ENCODE measurements at regions not wholly inside any gene's neighbourhood (a gene's known extent, or its start where the extent isn't known, plus 50 kb on each side); places are given as distances from the start of the nearest gene placed in this dataset.
"Not testable (repeated sequence)": the region's sequence is repeated elsewhere in the genome, so short reads cannot be mapped to it uniquely, and the experiment has no call there.

GRCh38 chr7:11221984-11222383 lies 248.3 kb downstream of the PHF14 start:
- no peak for DNase-seq

DNA sequence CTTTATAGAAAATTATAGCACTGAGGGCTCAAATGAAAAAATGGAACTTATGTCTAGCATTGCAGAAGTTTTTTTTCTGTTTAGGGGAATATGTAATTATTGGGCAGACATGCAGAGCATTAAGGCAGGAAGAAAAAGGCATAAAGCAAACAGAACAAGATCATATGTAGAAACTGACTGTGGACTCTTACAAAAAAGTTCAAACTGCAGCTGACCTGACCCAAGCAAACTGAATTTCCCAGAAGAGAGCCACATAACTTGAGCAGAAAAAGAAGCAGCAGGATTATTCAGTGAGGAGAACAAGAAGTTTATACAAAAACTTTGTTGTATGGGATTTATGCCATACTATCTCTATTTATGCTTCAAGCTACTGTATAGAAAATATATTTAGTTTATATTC lies 250.9 kb downstream of the PHF14 start:
- DNase-seq = no peak

DNA sequence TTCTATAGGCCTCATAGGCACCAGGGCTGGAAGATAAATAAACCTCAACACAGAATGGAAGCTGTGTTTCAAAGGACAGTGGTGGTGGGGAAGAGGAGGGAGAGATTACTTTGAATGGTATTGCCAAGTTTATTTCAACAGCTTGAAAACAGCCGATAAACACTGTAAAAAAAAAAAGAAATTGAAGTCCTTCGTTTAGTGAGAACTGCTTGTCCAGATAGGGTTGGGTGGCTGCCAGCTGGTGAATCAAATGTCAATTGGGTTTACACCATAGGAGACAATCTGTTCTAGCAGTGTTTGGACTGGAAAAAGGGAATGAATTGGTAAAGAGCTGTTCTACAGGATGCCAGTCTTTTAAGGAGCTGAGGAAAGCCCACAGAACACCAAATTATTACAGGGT lies 254.8 kb downstream of the PHF14 start:
- DNase-seq = no peak

DNA sequence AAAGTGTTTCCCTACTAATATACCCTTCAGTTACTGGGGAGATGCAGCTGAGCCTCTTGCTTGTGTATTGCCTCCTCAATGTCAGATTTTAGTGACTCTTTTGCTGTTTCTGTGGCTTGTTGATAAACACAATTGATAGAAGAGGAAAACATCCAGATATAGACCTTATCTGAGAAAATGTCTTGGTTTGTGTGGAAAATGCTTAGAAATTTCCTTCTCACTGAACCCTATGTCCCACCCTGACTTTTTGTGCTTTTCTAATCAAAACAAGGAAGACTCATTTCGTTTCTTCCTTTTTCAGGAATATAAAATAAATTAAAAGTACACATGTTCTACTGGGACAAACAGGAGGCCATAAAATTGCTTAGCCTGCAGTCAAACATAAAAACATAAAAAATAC lies 257.5 kb downstream of the PHF14 start:
- no peak for DNase-seq

DNA sequence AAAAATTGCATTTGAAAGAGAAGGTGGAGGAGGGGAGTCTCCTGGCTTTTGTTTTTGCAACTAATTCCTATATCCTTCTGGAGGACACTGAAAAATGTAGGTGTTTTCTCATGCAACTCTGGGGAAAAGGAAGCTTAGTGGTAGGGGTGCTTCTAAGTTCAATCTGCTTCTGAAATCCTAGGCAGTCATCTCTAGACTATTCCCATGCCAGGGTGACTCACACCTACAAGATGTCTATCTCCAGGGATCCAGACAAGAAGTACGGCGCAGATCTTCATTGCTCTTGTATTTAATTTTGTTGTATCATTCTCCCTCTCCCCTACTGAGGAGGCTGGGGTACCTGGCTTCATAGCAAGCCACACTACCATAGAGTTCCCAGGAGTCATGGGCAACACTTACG lies 258.8 kb downstream of the PHF14 start:
- DNase-seq = no peak

GRCh38 chr7:11233871-11234270 lies 260.2 kb downstream of the PHF14 start:
- DNase-seq = no peak

DNA sequence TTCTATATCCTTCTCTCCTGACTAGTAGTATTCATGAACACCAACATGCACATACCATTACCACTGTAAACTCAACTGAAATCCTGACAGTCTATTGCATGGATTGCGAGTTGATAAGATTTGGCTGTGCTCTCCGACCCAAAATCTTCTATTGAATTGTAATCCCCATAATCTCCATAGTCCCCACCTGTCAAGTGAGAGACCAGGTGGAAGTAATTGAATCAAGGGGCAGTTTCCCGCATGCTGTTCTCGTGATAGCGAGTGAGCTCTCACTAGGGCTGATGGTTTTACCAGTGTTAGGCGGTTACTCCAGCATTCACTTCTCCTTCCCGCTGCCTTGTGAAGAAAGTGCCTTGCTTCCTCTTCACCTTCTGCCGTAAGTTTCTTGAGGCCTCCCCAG lies 261.8 kb downstream of the PHF14 start:
- no peak for DNase-seq

- DNase-seq = no peak
Measured at GRCh38 chr7:11236680-11237079, 263.0 kb downstream of the PHF14 start.

DNA sequence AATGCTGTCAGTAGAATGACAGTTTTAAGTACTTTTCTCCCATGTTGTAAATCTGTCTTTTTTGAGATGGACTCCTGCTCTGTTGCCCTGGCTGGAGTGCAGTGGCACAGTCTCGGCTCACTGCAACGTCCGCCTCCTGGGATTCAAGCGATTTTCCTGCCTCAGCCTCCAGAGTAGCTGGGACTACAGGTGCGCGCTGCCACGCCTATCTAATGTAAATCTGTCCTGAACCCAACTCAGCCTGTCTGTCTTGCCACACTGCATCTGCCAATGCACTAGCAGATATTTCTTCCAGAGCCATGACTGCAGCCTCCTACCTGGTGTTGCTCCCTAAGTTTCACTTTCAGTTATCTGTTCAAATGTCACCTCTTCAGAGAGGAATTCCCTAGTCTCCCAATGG lies 264.1 kb downstream of the PHF14 start:
- peak; percentile 54 to 75 for DNase-seq

DNA sequence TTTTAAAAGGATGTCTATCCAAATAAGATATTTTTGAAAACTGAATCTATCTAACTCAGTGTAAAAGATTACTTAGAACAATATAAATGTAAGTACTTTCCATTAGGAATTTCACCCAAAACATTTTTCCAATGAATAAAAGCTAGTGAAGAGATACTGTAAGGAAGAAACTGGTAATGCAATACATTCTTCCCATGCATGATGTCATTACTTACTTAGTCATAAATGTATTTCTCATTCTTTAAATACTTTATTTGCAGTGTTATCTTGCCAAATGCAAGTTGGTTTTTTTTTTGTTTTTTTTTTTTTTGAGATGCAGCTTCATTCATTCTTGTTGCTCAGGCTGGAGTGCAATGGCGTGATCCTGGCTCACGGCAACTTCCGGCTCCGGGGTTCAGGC lies 265.6 kb downstream of the PHF14 start:
- no peak for DNase-seq

- no peak for DNase-seq
Measured at GRCh38 chr7:11243739-11244138, 270.1 kb downstream of the PHF14 start.

- no peak for DNase-seq
Measured at GRCh38 chr7:11244149-11244548, 270.5 kb downstream of the PHF14 start.

DNA sequence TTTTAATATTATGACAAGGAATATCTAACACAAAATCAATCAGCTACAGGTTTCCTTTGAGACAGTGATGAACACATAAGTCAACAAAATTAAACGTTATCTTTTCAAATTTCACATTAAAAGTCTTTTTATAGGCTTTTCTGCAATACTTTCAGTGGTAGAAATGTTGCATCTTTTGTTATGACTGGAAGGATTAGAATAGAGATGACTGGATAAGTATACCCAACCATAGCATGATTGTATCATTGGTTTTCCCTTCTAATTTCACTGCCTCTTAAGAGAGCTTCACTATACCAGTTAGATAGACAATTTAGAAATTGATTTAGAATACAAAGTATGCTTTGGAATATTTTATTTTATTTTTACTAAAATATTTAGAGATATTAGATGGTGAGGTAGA lies 273.9 kb downstream of the PHF14 start:
- no peak for DNase-seq

DNA sequence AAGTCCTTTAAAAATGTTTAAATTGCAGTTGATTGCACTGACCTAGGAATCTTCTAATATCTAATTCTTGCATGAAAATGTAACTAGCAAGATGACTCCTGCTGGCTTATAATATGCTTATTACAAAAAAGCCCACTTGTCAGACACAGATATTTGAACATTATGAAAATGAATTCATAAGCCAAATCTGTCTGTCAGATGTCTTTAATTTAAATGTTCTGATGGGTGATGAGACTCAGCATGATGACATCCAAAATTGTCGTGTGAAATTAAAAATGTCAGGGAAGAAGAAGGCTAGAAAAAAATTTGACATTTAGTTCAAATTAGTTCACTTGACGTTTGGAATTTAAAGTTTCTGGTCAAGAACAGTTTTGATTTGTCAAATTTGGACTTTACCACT lies 277.8 kb downstream of the PHF14 start:
- DNase-seq = no peak

GRCh38 chr7:11252011-11252607 lies 278.4 kb downstream of the PHF14 start:
- no peak for DNase-seq

- DNase-seq = no peak
Measured at GRCh38 chr7:11252705-11253272, 279.1 kb downstream of the PHF14 start.

DNA sequence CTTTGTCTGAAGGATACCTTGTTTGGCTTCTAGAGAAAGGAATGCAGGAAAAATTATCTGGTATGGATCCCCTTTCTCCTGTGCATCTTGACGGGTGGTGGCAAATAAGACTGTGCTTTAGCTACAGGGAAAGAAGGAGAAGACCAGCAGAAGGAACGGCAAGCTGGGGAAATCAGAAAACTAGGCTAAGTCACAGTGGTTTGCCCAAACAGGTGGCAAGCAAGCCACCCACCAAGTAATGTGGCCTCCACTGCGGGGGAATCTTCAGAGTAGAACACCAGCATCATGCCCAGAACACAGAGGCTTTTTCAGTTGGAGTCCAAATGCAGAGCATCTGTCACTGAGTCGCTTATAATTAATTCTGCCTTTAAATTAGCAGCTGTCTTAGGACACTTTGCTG lies 282.8 kb downstream of the PHF14 start:
- DNase-seq = no peak

- DNase-seq = no peak
Measured at GRCh38 chr7:11261470-11261869, 287.8 kb downstream of the PHF14 start.

GRCh38 chr7:11266101-11266500 lies 292.4 kb downstream of the PHF14 start:
- no peak for DNase-seq

GRCh38 chr7:11272352-11272751 lies 298.7 kb downstream of the PHF14 start:
- DNase-seq = no peak

DNA sequence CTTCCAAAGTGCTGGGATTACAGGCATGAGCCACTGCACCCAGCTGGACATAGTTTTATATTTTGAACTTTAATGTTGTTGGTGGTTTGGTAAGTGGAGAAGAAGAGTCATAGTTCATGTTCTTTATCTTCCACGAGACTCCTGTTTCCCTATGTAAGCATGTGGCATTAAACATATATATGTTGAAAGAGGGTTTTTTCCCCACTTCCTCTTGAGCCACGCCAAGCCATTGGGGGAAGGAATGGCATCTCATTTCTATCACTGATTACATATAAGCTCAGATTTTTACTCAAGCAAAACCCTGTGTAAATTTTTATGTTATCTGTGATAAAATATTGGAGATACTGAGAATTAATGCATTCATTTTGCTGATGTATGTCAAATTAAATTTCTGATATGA lies 300.4 kb downstream of the PHF14 start:
- DNase-seq = no peak

DNA sequence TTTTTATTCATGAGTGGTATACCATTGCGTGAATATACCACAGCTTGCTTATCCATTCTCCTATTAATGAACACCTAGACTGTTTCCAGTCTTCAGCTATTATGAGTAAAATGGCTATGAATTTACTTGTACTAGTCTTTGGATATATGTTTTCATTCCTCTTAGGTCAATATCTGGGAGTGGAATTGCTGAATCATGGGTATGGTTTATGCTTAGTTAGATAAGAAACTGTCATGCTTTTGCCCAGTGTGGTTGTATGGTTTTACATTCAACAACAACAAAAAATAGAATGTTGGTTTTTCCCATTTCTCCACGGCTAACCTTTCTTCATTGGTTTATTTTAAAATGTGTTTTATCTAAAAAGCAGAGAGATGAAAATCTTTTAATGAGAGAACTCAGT lies 308.3 kb downstream of the PHF14 start:
- DNase-seq = no peak

GRCh38 chr7:11283584-11283983 lies 309.9 kb downstream of the PHF14 start:
- not testable (repeated sequence) for DNase-seq

GRCh38 chr7:11290863-11291262 lies 317.2 kb downstream of the PHF14 start:
- no peak for DNase-seq

DNA sequence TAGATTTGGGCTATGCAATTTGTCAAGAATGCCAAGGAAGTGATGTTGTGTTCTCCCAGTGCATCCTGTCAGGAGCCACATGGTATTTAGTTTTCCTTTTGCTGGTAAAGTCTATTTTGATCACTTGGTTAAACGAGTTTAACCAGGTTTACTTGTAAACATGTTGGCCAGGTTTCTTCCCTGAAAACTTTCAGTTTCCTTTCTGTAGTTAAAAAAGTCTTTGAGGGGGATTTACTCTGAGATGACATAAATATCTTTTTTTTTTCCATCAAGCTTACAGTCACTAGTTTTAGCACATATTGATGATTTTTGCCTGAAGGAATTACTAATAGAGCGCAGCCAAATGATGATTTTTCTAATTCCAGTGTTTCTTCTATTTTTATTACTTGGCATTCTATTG lies 320.5 kb downstream of the PHF14 start:
- DNase-seq = no peak
